WERI-Rb-1 (cell line): ENCODE measurements at regions not wholly inside any gene's neighbourhood (a gene's known extent, or its start where the extent isn't known, plus 50 kb on each side); places are given as distances from the start of the nearest gene placed in this dataset.
A peak's percentile ranks its signal among the peaks of the same experiment; 100 is the strongest.

Source experiments
- DNase-seq: peaks from one replicate; pipeline ENCODE4 v3.0.0-alpha.2; 2020
- H3K27ac ChIP-seq: fragments of 250-450 bp; sonication (Bioruptor Pico); 2 replicates; pipeline ENCODE4 v1.5.1; 2020; ENCODE audit warnings: mild to moderate bottlenecking, moderate library complexity
- H3K27me3 ChIP-seq: fragments of 250-450 bp; sonication (Bioruptor Pico); 2 replicates; pipeline ENCODE4 v1.5.1; 2021; ENCODE audit warnings: mild to moderate bottlenecking, low read depth, moderate library complexity; ENCODE audit not compliant: insufficient read depth, severe bottlenecking
- H3K36me3 ChIP-seq: fragments of 250-450 bp; sonication (Bioruptor Pico); 2 replicates; pipeline ENCODE4 v1.5.1; 2020; ENCODE audit warnings: mild to moderate bottlenecking, moderate library complexity
- H3K4me3 ChIP-seq: 2 replicates; pipeline ENCODE4 v1.5.1; 2011; ENCODE audit warnings: low read depth, mild to moderate bottlenecking, control low read depth, low read length
- H3K9me3 ChIP-seq: fragments of 250-450 bp; sonication (Bioruptor Pico); 2 replicates; pipeline ENCODE4 v1.5.1; 2021; ENCODE audit warnings: mild to moderate bottlenecking, moderate library complexity; ENCODE audit not compliant: severe bottlenecking
- CTCF ChIP-seq: IDR thresholded peaks from 2 replicates; pipeline ENCODE4 v1.5.1; 2011; ENCODE audit warnings: low read depth, mild to moderate bottlenecking, control low read depth, inconsistent platforms, low read length

DNA sequence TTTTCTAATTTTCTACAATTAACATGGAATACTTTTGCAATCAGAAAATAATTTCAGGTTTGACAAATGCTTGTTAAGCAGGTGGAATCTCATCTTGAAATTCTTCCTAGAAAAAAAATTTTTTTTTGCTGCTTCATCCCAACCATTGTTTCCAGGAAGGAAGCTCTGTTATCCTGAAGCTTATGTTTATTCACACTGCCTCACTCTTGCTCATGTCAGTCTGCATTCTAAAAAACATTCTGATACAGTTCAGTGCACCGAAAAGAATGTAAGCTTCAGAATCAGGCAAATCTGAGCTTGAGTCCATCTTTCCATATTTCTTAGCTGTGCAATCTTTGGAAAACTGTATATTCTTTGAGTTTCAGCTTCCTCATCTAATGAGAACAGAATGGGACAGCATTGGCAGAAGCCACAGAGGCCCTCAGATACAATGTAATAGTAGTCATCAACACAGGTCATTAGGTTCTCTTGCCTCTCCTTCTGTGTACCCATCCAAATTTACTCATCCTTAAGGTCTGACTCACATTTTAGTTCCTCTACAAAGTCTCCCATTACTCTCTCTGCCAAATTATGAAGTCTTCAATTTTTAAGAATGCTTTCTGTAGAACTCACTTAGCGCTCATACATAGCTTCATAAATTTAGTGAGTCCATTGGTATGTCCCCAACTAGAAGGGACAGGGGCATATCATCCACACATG lies 881.8 kb upstream of the NR2F2 start:
- Histone ChIP-seq H3K4me3 (no peak overlapping the region), H3K27me3 (peaks cover 4% of the 10 kb centered on the region), H3K27ac (no peak overlapping the region), H3K9me3 (no peaks in the 10 kb centered on the region), H3K36me3 (no peaks in the 10 kb centered on the region)
- no peak for TF ChIP-seq CTCF
- no peak for DNase-seq

DNA sequence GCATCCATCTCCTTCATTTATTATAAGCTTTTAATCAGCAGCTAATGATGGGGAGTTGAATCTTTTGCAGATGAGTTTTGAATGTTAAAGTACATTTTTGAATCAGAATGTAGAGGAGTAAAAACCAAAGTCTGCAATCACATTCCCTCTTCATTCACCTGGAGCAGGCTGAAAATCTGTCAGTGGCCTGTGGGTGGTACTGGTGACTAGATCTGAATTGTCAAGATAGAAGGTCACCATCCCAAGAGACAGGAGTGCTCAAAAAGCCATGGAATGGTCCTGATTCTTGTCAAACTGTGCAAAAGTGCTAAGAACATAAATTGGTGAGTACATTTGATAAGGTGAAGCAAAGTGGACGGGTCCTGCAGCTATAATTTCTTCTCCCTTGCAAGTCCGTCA lies 881.3 kb upstream of the NR2F2 start:
- peak; percentile 9; the same call in 1 of the 2 replicates for TF ChIP-seq CTCF
- Histone ChIP-seq H3K4me3 (no peak overlapping the region), H3K36me3 (no peaks in the 10 kb centered on the region), H3K27me3 (peaks cover 4% of the 10 kb centered on the region), H3K27ac (no peak overlapping the region), H3K9me3 (no peaks in the 10 kb centered on the region)
- no peak for DNase-seq

- Histone ChIP-seq H3K27ac (no peak overlapping the region), H3K9me3 (no peaks in the 10 kb centered on the region)
- no peak for TF ChIP-seq CTCF
Measured at GRCh38 chr15:95450413-95450812, 880.1 kb upstream of the NR2F2 start.

GRCh38 chr15:95451938-95452337 lies 878.6 kb upstream of the NR2F2 start:
- H3K9me3 ChIP-seq = no peaks in the 10 kb centered on the region
- no peak for TF ChIP-seq CTCF
- H3K36me3 ChIP-seq = no peaks in the 10 kb centered on the region
- H3K4me3 ChIP-seq = no peak overlapping the region
- peaks cover 4% of the 10 kb centered on the region for H3K27me3 ChIP-seq
- no peak overlapping the region for H3K27ac ChIP-seq
- DNase-seq = no peak

More at GRCh38 chr15:95450413-95450812, 880.1 kb upstream of the NR2F2 start:
- Histone ChIP-seq H3K27me3 (peaks cover 4% of the 10 kb centered on the region), H3K4me3 (no peak overlapping the region), H3K36me3 (no peaks in the 10 kb centered on the region)
- DNase-seq = no peak

DNA sequence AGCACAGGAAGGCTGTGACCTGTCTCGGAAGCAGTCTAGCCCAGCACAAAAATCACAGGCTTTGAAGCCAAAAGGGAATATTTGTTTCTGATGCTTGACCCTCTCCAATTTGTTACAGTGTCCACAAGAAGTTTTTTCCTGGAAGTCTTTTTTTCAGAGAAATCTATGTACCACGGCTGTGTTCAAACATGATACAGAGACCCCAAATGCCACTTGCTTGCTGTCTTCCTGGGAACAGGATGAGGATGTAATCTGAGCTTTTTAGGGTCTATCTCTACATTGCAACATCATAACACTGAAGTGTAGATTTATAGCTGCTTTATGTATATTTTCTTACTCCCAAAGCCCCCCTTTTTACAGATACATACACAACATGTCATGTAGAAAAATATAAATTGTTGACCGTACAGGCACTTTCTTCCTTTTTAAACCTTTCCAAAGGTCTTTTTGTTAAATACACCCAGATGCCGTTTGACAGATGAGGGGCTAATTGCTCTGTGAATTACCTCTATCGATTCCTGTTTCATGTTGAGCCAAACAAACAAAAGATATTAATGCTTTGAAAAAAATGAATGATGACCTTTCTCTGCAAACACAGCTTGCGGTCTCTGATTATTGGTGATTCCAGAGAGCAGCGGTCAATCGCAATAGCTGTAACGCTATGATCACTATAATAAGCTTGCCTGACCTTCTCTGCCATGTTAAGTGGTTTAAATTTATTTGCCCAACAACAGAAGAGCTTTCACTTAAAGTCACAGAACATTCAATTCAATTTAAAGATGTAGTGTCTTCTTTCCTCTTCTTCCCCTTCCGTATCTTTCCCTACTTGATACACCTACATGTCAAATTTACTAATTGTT lies 875.9 kb upstream of the NR2F2 start:
- H3K27ac ChIP-seq = no peak overlapping the region
- no peak for DNase-seq
- TF ChIP-seq CTCF = no peak
- peaks cover 4% of the 10 kb centered on the region for H3K27me3 ChIP-seq
- no peaks in the 10 kb centered on the region for H3K9me3 ChIP-seq
- no peaks in the 10 kb centered on the region for H3K36me3 ChIP-seq
- no peak overlapping the region for H3K4me3 ChIP-seq
